Lower leg skin (tissue), 3 donors: ENCODE measurements at regions not wholly inside any gene's neighbourhood (a gene's known extent, or its start where the extent isn't known, plus 50 kb on each side); places are given as distances from the start of the nearest gene placed in this dataset.

Experiments
- POLR2A ChIP-seq, 2 donors: fragments of 450-650 bp; IDR thresholded peaks; one replicate each; pipeline ENCODE4 v1.6.1; 2016 to 2017; ENCODE audit warnings: antibody characterized with exemption in 2 of 2, mild to moderate bottlenecking in 1 of 2, moderate library complexity in 1 of 2
- TF ChIP-seq, protein P1 (sequence below), 3 donors: fragments of 450-650 bp; IDR thresholded peaks; one replicate each; pipeline ENCODE4 v1.5.1; 2016; ENCODE audit warnings: antibody characterized with exemption in 3 of 3, mild to moderate bottlenecking in 3 of 3, moderate library complexity in 2 of 3

DNA sequence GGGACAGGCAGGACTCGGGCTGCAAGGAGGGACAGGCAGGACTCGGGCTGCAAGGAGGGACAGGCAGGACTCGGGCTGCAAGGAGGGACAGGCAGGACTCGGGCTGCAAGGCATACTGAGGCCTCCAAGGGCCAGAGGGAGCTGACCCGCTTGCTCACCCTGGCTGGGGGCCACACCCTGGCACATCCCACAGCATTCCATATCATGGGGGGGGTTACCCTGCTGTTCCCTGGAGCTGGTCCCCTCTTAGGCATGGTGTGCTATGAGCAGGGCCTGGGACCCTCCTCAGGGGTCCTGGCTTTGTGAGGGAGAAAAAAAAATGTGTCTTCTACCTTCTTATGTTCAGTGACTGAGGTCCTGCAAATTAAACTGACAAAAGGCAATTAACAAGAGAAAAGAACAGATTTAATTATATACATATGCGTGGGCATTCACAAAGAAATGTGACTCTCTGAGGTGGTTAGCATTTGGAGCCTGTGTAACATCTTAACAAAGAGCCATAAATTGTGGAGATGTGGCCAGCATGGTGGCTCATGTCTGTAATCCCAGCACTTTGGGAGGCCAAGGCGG is 97.6 kb upstream of the ALDH1A3 start:
- TF ChIP-seq POLR2A (IDR thresholded peaks at IDR 0.05): no peak
- TF ChIP-seq, protein P1, sequence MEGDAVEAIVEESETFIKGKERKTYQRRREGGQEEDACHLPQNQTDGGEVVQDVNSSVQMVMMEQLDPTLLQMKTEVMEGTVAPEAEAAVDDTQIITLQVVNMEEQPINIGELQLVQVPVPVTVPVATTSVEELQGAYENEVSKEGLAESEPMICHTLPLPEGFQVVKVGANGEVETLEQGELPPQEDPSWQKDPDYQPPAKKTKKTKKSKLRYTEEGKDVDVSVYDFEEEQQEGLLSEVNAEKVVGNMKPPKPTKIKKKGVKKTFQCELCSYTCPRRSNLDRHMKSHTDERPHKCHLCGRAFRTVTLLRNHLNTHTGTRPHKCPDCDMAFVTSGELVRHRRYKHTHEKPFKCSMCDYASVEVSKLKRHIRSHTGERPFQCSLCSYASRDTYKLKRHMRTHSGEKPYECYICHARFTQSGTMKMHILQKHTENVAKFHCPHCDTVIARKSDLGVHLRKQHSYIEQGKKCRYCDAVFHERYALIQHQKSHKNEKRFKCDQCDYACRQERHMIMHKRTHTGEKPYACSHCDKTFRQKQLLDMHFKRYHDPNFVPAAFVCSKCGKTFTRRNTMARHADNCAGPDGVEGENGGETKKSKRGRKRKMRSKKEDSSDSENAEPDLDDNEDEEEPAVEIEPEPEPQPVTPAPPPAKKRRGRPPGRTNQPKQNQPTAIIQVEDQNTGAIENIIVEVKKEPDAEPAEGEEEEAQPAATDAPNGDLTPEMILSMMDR (IDR thresholded peaks at IDR 0.05): no peak
